CD4-positive, alpha-beta T cell treated with Interleukin-2 at 100 ng/mL for 4 hours (primary cell): ENCODE measurements at regions not wholly inside any gene's neighbourhood (a gene's known extent, or its start where the extent isn't known, plus 50 kb on each side); places are given as distances from the start of the nearest gene placed in this dataset.
"Not testable (repeated sequence)": the region's sequence is repeated elsewhere in the genome, so short reads cannot be mapped to it uniquely, and the experiment has no call there.

Source experiments
- DNase-seq: peaks from one replicate; pipeline ENCODE4 v3.0.0-alpha.2; 2020; ENCODE audit warnings: low spot score

GRCh38 chr13:24618011-24618955 is 61.9 kb upstream of the ATP12A start:
- peak; percentile 75 for DNase-seq

- DNase-seq, result no peak
Observed at GRCh38 chr13:24619282-24619681, 60.9 kb upstream of the ATP12A start.

DNA sequence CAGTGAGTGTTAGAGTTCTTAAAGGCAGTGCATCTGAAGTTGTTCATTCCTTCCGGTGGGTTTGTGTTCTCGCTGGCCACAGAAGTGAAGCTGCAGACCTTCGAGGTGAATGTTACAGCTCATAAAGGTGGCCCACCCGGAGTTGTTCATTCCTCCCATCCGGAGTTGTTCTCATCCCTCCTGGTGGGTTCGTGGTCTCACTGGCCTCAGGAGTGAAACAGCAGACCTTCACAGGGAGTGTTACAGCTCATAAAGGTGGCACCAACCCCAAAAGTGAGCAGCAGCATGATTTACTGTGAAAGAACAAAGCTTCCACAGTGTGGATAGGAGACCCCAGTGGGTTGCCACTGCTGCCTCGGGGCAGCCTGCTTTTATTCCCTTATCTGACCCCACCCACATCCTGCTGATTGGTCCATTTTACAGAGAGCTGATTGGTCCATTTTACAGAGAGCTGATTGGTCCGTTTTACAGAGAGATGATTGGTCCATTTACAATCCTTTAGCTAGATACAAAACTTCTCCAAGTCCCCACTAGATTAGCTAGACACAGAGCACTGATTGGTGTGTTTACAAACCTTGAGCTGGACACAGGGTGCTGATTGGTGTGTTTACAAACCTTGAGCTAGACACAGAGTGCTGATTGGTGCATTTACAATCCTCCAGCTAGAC is 57.6 kb upstream of the ATP12A start:
- not testable (repeated sequence) for DNase-seq

DNA sequence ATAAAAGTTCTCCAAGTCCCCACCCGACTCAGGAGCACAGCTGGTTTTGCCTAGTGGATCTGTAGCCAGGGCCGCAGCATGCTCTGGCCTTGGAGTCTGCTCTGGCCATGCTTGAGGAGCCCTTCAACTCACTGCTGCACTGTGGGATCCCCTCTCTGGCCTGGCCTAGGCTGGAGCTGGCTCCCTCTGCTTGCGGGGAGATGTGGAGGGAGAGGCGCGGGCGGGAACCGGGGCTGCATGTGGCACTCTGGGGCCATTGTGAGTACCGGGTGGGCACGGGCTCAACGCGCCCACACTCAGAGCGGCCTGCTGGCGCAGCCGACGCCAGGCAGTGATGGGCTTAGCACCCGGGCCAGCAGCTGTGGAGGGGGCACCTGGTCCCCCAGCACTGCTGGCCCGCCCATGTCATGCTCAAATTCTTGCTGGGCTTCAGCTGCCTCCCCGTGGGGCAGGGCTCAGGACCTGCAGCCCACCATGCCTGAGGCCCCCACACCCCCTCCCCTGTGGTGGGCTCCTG is 57.0 kb upstream of the ATP12A start:
- no peak for DNase-seq

- no peak for DNase-seq
Observed at GRCh38 chr13:24624363-24624762, 55.8 kb upstream of the ATP12A start.

DNA sequence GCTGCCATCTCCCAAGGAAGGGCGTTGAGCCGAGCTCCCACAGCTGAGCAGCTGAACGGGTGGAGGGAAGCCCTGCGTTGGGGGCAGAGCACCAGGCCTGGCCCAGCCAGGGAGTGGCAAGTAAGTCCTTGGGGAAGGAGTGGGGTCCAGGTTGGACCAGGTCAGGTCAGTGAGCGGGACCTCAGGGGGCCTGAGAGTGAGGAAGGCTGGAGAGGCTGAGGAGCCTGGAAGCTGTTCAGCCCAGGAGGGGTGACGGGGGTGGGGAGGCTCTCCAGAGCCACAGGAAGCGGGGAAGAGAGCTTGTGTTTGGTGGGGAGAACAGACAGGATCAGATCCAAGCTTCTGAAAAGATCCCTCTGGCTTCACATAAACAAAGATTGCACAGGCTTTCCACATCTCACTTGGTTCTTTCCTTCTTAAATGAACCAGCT is 55.4 kb upstream of the ATP12A start:
- no peak for DNase-seq

GRCh38 chr13:24625331-24625731 is 54.9 kb upstream of the ATP12A start:
- peak; percentile 28 for DNase-seq

DNA sequence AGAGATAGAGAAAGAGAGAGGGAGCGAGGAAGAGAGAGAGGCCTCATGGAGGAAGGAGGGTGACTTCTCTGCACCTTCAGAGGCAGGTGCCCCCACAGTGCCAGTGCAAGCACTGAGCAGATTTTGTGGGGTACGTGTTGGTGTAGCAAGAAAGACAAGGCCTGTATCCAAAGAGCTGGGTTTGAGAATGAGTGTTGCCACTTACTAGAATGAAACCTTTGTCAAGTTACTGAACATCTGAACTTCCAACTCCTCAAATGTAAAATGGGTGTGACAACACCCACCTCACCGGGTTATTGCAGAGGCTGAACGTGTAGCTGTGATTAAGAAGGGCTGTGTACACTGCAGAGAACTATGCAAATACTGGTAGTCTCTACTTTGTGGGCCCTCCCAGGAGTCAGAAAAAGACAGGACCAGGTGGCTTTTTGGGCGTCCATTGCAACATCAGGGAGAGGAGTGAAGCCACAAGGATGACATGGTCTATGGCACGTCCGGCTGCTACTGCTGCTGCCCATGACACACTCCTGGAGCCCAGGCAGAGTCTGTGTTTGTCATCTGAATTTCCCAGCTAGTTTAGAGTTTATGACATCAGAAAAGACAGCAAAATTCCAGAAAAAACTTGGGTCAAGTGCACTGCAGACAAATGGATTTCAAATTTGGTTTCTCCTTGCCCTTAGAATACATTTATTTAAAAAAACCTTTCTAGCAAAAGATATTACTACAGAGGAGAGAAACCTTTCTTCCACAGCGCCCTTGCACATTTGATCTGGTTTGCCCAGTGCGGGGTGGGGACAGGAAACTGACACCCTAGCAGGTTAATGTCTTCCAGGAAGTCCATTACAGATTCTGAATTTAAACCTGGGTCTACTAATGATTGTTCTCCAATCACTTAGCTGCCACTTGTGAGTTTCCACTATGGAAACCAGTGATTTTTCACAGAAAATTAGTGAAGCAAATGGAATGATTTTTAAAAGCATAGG is 54.0 kb upstream of the ATP12A start:
- DNase-seq, result peak; percentile 55

- no peak for DNase-seq
Observed at GRCh38 chr13:24627090-24627714, 53.0 kb upstream of the ATP12A start.

DNA sequence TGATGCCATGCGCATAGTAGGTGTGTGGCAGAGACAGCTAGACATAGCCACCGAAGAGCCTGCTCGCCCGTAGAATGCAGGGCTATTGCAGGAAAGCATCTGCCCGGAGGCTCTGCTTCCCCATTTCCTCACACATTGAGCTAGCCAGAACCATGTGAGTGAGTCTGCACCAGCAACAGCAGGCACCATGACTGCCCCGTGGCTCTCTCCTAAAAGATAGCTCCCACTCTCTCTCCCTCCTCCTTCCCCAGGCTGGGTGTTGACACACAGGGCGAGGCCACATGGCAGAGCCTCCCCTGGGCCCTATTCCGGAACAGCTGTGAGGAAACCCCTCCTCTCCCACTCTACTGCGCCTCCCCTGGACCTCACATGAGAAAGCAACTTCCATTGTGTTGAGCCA is 52.3 kb upstream of the ATP12A start:
- DNase-seq, result no peak

- DNase-seq, result no peak
Observed at GRCh38 chr13:24629320-24629719, 50.9 kb upstream of the ATP12A start.

DNA sequence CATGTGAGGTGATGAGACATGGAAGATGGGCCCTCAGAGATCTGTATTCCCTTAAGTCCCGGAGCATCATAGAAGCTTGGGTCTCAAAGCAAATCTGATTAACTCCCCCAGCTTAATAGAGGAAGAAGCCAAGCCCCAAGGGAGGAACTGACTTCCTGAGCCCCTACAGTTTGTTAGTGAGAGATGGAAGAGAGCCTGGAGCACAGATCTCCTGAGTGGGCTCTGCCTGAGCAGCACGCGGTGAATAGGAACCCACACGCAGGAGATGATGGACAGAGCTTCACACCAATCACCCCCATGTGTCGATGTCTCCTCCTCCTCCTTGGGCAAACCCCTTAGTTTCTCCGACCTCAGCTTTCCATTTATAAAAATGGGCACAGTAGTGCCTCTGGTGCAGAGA is 50.1 kb upstream of the ATP12A start:
- DNase-seq, result no peak
